Gastroesophageal sphincter (tissue), 3 donors: ENCODE measurements at regions not wholly inside any gene's neighbourhood (a gene's known extent, or its start where the extent isn't known, plus 50 kb on each side); places are given as distances from the start of the nearest gene placed in this dataset.

Experiments
- POLR2A ChIP-seq, 2 donors: fragments of 450-650 bp; IDR thresholded peaks; one replicate each; pipeline ENCODE4 v1.6.1; 2017; ENCODE audit warnings: antibody characterized with exemption in 2 of 2, mild to moderate bottlenecking in 2 of 2, moderate library complexity in 1 of 2
- POLR2AphosphoS5 ChIP-seq: sonication (generic); formaldehyde crosslinking; IDR thresholded peaks from one replicate; pipeline ENCODE4 v1.6.1; 2017; ENCODE audit warnings: antibody characterized with exemption
- TF ChIP-seq, protein P1 (sequence below), 4 experiments: fragments of 200-600 bp in 2 of 4; fragments of 450-650 bp in 2 of 4; sonication (generic) in 1 of 4; IDR thresholded peaks; one replicate each; pipeline ENCODE4 v1.5.1; 2017 to 2019; ENCODE audit warnings: antibody characterized with exemption in 4 of 4, mild to moderate bottlenecking in 2 of 4, moderate library complexity in 2 of 4

DNA sequence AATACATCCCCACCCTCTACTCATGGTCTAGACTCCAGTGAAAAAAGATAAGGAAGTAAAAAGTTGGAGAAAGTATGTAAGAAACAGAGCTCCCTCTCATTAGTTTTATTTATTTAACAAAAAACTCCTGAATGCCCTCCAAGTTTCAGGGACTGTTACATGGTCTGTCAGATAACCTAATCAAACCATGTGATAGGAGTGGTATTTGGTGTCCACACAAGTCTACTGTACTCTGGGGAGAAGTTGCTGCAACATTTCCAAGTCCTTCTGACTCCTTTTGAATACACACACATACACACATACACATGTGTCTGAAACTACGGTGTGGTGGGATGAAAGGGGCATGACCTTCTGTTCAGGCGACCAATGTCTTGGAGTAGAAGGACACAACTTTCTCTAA lies 320.0 kb downstream of the ADGRG6 start:
- no peak for TF ChIP-seq POLR2A (IDR thresholded peaks at IDR 0.05)
- TF ChIP-seq, protein P1, sequence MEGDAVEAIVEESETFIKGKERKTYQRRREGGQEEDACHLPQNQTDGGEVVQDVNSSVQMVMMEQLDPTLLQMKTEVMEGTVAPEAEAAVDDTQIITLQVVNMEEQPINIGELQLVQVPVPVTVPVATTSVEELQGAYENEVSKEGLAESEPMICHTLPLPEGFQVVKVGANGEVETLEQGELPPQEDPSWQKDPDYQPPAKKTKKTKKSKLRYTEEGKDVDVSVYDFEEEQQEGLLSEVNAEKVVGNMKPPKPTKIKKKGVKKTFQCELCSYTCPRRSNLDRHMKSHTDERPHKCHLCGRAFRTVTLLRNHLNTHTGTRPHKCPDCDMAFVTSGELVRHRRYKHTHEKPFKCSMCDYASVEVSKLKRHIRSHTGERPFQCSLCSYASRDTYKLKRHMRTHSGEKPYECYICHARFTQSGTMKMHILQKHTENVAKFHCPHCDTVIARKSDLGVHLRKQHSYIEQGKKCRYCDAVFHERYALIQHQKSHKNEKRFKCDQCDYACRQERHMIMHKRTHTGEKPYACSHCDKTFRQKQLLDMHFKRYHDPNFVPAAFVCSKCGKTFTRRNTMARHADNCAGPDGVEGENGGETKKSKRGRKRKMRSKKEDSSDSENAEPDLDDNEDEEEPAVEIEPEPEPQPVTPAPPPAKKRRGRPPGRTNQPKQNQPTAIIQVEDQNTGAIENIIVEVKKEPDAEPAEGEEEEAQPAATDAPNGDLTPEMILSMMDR (IDR thresholded peaks at IDR 0.05): no peak
- TF ChIP-seq POLR2AphosphoS5: no peak
